IMR-90 (cell line): ENCODE measurements at regions not wholly inside any gene's neighbourhood (a gene's known extent, or its start where the extent isn't known, plus 50 kb on each side); places are given as distances from the start of the nearest gene placed in this dataset.

Experiments used
- MXI1 ChIP-seq: IDR thresholded peaks from 2 replicates; pipeline ENCODE4 v1.6.1; 2012; ENCODE audit warnings: low read depth, mild to moderate bottlenecking, low read length, moderate library complexity, borderline replicate concordance
- NFE2L2 ChIP-seq: fragments of 150-350 bp; IDR thresholded peaks from 2 replicates; pipeline ENCODE4 v1.6.1; 2016; ENCODE audit warnings: low read depth, mild to moderate bottlenecking, low read length
- POLR2A ChIP-seq: IDR thresholded peaks from 2 replicates; pipeline ENCODE4 v1.6.1; 2012; ENCODE audit warnings: mild to moderate bottlenecking, low read depth, low read length
- TF ChIP-seq, protein P1 (sequence below): conservative IDR thresholded peaks from 2 replicates; pipeline ENCODE4 v1.5.1; 2012; ENCODE audit warnings: mild to moderate bottlenecking, low read depth, low read length, improper control_type of control experiment

GRCh38 chrX:40394302-40394701 lies 186.5 kb upstream of the ATP6AP2 start:
- no peak for TF ChIP-seq POLR2A
- TF ChIP-seq NFE2L2 = no peak
- TF ChIP-seq, protein P1, sequence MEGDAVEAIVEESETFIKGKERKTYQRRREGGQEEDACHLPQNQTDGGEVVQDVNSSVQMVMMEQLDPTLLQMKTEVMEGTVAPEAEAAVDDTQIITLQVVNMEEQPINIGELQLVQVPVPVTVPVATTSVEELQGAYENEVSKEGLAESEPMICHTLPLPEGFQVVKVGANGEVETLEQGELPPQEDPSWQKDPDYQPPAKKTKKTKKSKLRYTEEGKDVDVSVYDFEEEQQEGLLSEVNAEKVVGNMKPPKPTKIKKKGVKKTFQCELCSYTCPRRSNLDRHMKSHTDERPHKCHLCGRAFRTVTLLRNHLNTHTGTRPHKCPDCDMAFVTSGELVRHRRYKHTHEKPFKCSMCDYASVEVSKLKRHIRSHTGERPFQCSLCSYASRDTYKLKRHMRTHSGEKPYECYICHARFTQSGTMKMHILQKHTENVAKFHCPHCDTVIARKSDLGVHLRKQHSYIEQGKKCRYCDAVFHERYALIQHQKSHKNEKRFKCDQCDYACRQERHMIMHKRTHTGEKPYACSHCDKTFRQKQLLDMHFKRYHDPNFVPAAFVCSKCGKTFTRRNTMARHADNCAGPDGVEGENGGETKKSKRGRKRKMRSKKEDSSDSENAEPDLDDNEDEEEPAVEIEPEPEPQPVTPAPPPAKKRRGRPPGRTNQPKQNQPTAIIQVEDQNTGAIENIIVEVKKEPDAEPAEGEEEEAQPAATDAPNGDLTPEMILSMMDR = no peak
- no peak for TF ChIP-seq MXI1
